ENCODE measurements at regions not wholly inside any gene's neighbourhood (a gene's known extent, or its start where the extent isn't known, plus 50 kb on each side); places are given as distances from the start of the nearest gene placed in this dataset.

DNA sequence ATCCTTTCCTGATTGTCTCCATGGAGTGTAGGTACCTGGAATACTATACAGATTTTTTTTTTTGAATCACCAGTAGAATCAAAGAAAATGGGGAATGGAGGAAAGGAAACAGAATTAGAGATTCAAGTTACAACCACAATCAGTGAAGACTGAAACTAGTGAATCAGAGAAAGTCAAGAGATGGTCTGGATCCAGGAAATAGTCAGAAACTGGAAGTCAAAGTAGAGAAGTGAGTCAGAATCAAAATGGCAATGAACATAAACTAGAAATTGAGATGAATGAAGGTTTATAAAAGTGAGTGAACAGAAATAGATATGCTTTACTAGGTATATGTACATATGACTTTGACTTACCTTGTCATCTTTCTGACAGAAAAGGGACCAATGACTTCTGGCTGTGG, 579.0 kb downstream of the PLCL1 start:
- Histone ChIP-seq H3K4me1 (no peaks in the 10 kb centered on the region), H3K4me3 (no peak overlapping the region), H3K36me3 (no peaks in the 10 kb centered on the region), H3K9me3 (no peaks in the 10 kb centered on the region), H3K27ac (no peak overlapping the region), H3K27me3 (no peaks in the 10 kb centered on the region)
- no peak for ATAC-seq
- no peak for DNase-seq
- intact Hi-C loops (cut with DNase I), result no loop called here
- TF ChIP-seq, protein P1, sequence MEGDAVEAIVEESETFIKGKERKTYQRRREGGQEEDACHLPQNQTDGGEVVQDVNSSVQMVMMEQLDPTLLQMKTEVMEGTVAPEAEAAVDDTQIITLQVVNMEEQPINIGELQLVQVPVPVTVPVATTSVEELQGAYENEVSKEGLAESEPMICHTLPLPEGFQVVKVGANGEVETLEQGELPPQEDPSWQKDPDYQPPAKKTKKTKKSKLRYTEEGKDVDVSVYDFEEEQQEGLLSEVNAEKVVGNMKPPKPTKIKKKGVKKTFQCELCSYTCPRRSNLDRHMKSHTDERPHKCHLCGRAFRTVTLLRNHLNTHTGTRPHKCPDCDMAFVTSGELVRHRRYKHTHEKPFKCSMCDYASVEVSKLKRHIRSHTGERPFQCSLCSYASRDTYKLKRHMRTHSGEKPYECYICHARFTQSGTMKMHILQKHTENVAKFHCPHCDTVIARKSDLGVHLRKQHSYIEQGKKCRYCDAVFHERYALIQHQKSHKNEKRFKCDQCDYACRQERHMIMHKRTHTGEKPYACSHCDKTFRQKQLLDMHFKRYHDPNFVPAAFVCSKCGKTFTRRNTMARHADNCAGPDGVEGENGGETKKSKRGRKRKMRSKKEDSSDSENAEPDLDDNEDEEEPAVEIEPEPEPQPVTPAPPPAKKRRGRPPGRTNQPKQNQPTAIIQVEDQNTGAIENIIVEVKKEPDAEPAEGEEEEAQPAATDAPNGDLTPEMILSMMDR (IDR thresholded peaks at IDR 0.05), result no peak

DNA sequence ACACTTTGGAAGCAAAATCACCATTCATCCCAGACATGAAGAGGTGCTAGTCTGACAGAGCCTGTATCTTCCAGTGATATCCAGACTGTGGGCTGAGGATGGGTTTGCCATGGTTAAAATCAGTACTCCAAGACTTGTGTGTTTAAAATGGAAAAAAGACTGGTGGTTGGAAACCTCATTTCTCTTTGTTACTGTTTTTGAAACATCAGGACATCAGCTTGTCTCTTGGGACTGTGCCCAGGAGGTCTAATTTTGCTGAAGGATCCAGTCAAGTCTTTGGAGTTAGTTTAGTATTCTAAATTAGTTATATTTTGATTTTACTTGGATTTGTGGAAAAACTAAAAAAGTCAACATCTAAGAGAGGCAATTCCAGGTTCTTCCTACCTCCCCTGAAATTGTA, 578.4 kb downstream of the PLCL1 start:
- ATAC-seq (no peak), DNase-seq (no peak)
- Histone ChIP-seq H3K4me1 (no peaks in the 10 kb centered on the region), H3K27me3 (no peaks in the 10 kb centered on the region), H3K36me3 (no peaks in the 10 kb centered on the region), H3K9me3 (no peaks in the 10 kb centered on the region), H3K27ac (no peak overlapping the region), H3K4me3 (no peak overlapping the region)
- intact Hi-C loops (cut with DNase I), result no loop called here
- TF ChIP-seq, protein P1 (IDR thresholded peaks at IDR 0.05), result no peak

DNA sequence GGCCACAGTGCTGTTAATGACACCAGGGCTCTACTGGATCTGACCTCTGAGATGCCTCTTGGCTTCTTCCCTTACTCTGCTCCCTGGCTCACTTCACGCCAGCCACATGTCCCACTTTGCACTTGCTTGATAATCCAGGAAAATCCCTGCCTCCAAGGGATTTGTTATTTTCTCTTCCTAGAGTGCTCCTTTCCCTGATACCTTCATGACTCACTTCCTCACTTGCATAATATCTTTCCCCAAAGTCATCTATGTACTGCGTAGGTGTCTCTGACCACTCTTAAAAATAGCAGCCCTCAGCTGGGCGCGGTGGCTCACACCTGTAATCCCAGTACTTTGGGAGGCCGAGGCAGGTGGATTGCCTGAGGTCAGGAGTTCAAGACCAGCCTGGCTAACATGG, 572.3 kb downstream of the PLCL1 start:
- no peak overlapping the region for H3K4me3 ChIP-seq
- H3K9me3 ChIP-seq, result no peaks in the 10 kb centered on the region
- intact Hi-C loops (cut with DNase I), result no loop called here
- DNase-seq (no peak), ATAC-seq (no peak)
- no peaks in the 10 kb centered on the region for H3K4me1 ChIP-seq
- TF ChIP-seq, protein P1 (IDR thresholded peaks at IDR 0.05), result no peak
- no peak overlapping the region for H3K27ac ChIP-seq
- H3K36me3 ChIP-seq, result no peaks in the 10 kb centered on the region
- no peaks in the 10 kb centered on the region for H3K27me3 ChIP-seq

DNA sequence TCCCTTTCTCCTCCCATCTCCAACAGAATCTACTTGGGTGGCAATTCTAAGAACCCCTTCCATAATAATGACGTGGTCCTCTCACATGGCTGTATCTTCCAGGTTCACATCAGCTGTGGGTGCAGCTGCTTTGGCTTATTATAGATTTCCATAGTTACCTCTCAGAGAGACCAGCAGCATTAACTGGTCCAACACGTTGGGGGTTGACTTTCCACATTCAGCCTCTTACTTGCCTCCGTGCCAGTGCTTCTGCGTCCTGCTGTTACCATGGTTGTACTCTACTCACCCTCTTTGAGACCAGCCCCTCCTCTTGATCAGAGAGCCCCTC, 570.7 kb downstream of the PLCL1 start:
- no peaks in the 10 kb centered on the region for H3K27me3 ChIP-seq
- no peaks in the 10 kb centered on the region for H3K9me3 ChIP-seq
- H3K4me1 ChIP-seq, result no peaks in the 10 kb centered on the region
- ATAC-seq (no peak), DNase-seq (peak in 2 of 4 donors; percentile 13 to 15)
- TF ChIP-seq, protein P1 (IDR thresholded peaks at IDR 0.05), result no peak
- intact Hi-C loops (cut with DNase I), result no loop called here
- no peak overlapping the region for H3K27ac ChIP-seq
- no peaks in the 10 kb centered on the region for H3K36me3 ChIP-seq
- H3K4me3 ChIP-seq, result no peak overlapping the region

DNA sequence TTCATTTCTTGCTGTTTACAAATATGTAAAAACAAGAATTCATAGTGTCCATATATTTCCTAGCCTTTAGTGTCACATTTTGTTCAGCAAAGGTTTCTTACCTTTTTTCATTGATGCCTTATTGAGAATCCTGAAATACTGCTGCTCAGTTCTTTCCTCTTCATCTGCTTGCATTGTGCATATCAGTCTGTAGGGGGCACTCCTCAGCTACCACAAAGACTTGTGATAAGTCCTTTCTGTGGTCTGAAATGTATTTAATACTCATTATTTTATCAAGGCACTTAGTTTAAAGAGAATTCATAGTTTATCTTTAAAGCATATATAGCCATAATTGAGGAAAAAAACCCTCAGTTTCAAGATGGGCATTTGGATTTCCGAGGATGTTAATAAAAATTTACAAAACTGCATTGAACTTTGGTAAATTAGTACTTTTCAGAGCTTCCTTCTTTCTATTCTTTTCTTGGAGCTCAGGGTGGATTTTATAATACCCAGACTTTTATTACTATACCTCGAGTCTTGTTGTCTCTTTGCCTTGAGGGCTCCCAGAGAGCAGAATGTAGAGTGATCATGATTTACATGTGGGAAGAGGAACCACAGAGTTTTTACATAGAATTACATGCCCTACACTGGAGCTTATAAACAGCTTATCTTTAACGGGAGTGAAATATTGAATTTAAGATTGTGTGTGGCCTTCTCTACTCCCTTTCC, 570.1 kb downstream of the PLCL1 start:
- H3K4me1 ChIP-seq, result no peaks in the 10 kb centered on the region
- H3K9me3 ChIP-seq, result no peaks in the 10 kb centered on the region
- peak; percentile 74 for ATAC-seq
- H3K27me3 ChIP-seq, result no peaks in the 10 kb centered on the region
- H3K4me3 ChIP-seq, result no peak overlapping the region
- intact Hi-C loops (cut with DNase I), result no loop called here
- DNase-seq, result peak in 2 of 4 donors; percentile 48 to 79
- H3K27ac ChIP-seq, result no peak overlapping the region
- TF ChIP-seq, protein P1 (IDR thresholded peaks at IDR 0.05), result peak; percentile 67 to 68
- no peaks in the 10 kb centered on the region for H3K36me3 ChIP-seq
